ENCODE measurements at regions not wholly inside any gene's neighbourhood (a gene's known extent, or its start where the extent isn't known, plus 50 kb on each side); places are given as distances from the start of the nearest gene placed in this dataset.

DNA sequence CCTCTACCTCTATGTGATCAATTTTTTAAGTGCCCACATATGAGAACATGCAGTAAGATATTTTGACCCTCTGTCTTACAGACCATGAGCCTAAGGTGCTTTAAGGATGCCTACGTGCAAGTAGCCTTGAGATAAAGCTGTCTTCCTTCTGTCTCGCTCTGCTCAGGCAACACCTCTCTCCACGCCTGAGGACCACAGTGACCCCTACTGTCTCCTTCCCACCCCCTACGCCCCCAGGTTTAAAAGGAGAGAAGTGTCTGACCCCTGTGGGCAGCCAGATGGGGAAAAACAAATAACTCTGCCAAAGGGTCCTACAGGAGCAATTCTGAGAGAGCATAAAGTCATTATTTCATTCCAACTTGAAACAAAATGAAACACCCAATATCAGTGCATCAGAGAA lies 286.4 kb upstream of the TMEM132C start:
- no peak overlapping the region for H3K4me3 ChIP-seq (replicated peaks in 1 of 3; ENCODE audit: insufficient read depth in 1 of 3, low read depth in 1 of 3, low read length in 3 of 3)
- peaks cover 6% of the 10 kb centered on the region for H3K9me3 ChIP-seq (replicated peaks; ENCODE audit: control insufficient read depth, insufficient read depth, low read length)
- FAIRE-seq (no peak), DNase-seq (ENCODE audit: low read depth, low spot score) (no peak)
- intact Hi-C loops (cut with micrococcal nuclease) = no loop called here
- BruUV-seq (replicated peaks) = no TSS peak
- ChIA-PET POLR2A (no interaction called here), CTCF (no interaction called here)
- no peak overlapping the region for H3K4me2 ChIP-seq (ENCODE audit: insufficient read depth, low read length)
- H3K27ac ChIP-seq (ENCODE audit: insufficient read depth, low read depth, low read length) = no peak overlapping the region
- no peaks in the 10 kb centered on the region for H3K27me3 ChIP-seq (ENCODE audit: control insufficient read depth in 2 of 2, insufficient read depth in 2 of 2, low read length in 2 of 2)
- TF ChIP-seq POLR2AphosphoS5 (IDR thresholded peaks at IDR 0.05; ENCODE audit: insufficient read depth, low read depth, low read length) = no peak
- TF ChIP-seq GATA2 (IDR thresholded peaks at IDR 0.05; ENCODE audit: insufficient read depth, insufficient read length, low read depth, low read length) = no peak
- TF ChIP-seq JUN (IDR thresholded peaks at IDR 0.05; ENCODE audit: borderline replicate concordance, insufficient read depth, insufficient read length, low read depth) = no peak
- no peak for TF ChIP-seq EZH2 (IDR thresholded peaks at IDR 0.05; ENCODE audit: borderline replicate concordance, low read depth, low read length, severe bottlenecking)
- TF ChIP-seq FOS (IDR thresholded peaks at IDR 0.05; ENCODE audit: borderline replicate concordance, insufficient read depth, low read length) = no peak
- no peak for TF ChIP-seq POLR2A (IDR thresholded peaks at IDR 0.05; ENCODE audit: low read depth, low read length)
- no peak for TF ChIP-seq MYC (IDR thresholded peaks at IDR 0.05; ENCODE audit: low read depth, low read length)
- no peak for TF ChIP-seq CTCF (IDR thresholded peaks at IDR 0.05; ENCODE audit: extremely low read depth in 1 of 2, insufficient read depth in 1 of 2, low read depth in 1 of 2, low read length in 2 of 2)
- TF ChIP-seq, protein P1, sequence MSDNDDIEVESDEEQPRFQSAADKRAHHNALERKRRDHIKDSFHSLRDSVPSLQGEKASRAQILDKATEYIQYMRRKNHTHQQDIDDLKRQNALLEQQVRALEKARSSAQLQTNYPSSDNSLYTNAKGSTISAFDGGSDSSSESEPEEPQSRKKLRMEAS (IDR thresholded peaks at IDR 0.05; ENCODE audit: insufficient read depth, insufficient read length) = no peak
- H3K36me3 ChIP-seq (ENCODE audit: control insufficient read depth in 2 of 2, extremely low read depth in 1 of 2, insufficient read depth in 2 of 2, low read length in 2 of 2) = no peaks in the 10 kb centered on the region
- H3K79me2 ChIP-seq (ENCODE audit: control insufficient read depth, insufficient read depth, low read length) = no peaks in the 10 kb centered on the region
- no peaks in the 10 kb centered on the region for H4K20me1 ChIP-seq (replicated peaks; ENCODE audit: control insufficient read depth, extremely low read depth, insufficient read depth, low read length)
- no peak overlapping the region for H2AFZ ChIP-seq (ENCODE audit: low read depth, low read length)
- H3K4me1 ChIP-seq (ENCODE audit: control insufficient read depth, extremely low read depth, insufficient read depth, low read length) = no peaks in the 10 kb centered on the region
- no peaks in the 10 kb centered on the region for H3K9me1 ChIP-seq (replicated peaks; ENCODE audit: control insufficient read depth, extremely low read depth, insufficient read depth, low read length)
- dilution Hi-C loops (cut with MboI; ENCODE audit: extremely low pct_ligation_motif_present, low sequenced_read_pairs) = no loop called here
- no peak overlapping the region for H3K9ac ChIP-seq (replicated peaks; ENCODE audit: extremely low read depth, insufficient read depth, low read length)

Data from endothelial cell of umbilical vein (primary cell).